Astrocyte (in vitro differentiated cells and primary cell): ENCODE measurements at regions not wholly inside any gene's neighbourhood (a gene's known extent, or its start where the extent isn't known, plus 50 kb on each side); places are given as distances from the start of the nearest gene placed in this dataset.

Experiments used
- CTCF ChIP-seq: IDR thresholded peaks from 2 replicates; pipeline ENCODE4 v1.5.1; 2011; ENCODE audit warnings: low read depth, mild to moderate bottlenecking, inconsistent platforms, low read length, moderate library complexity; ENCODE audit not compliant: insufficient read depth
- EZH2 ChIP-seq: IDR thresholded peaks from 2 replicates; pipeline ENCODE4 v1.6.1; 2012; ENCODE audit warnings: mild to moderate bottlenecking, low read length, inconsistent platforms; ENCODE audit not compliant: insufficient read depth

DNA sequence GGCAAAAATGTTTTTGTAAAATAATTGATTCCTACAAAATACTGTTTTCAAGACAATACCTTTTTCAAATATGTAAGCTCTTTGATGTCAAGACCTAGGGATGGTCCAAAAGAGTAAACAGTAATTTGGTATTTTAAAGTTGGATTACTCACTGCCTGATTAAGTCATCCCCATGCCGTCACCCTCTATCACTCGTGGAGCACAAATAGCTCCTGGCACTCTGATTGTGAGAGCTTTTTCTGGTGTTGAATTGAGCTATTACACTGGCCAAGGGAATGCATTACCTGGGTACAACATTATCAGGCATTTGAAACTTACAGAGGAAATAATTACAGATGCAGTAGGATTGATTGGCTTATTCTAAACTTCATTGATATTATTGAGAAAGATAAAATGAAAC, 231.9 kb upstream of the GRM3 start:
- TF ChIP-seq CTCF, result no peak
- TF ChIP-seq EZH2, result no peak
